Stimulated activated CD8-positive, alpha-beta memory T cell treated with anti-CD3 and anti-CD28 coated beads, Interleukin-4, amount 100 ng/mL, for 24 hours (primary cell): ENCODE measurements at regions not wholly inside any gene's neighbourhood (a gene's known extent, or its start where the extent isn't known, plus 50 kb on each side); places are given as distances from the start of the nearest gene placed in this dataset.

ENCODE experiments used
- DNase-seq: peaks from one replicate; pipeline ENCODE4 v3.0.0-alpha.2; 2020; ENCODE audit warnings: low read depth

DNA sequence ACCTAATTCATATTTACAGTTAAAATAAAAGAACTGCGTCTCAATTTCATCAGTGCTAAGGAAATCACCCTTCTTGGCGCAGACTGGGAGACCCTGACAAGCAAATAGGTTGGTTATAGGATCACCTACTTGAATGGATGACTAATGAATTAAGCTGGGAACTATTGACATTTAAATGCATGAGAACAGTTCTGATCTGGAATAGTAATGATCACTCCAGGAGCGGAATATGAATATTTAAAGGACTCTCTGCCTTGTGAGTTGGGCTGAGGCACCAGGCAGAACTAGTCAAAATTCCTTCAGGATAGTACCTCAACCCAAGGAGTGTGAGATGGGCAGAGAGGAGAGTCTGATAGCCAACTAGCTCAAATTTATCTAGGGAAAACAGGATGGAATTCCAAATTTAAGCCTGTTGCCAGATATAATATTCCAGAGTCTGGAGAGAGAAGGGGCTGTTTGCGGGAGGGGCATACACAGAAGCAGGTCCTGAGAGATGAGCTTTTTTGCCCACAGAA, 364.4 kb downstream of the CSNK1G3 start:
- DNase-seq = no peak

DNA sequence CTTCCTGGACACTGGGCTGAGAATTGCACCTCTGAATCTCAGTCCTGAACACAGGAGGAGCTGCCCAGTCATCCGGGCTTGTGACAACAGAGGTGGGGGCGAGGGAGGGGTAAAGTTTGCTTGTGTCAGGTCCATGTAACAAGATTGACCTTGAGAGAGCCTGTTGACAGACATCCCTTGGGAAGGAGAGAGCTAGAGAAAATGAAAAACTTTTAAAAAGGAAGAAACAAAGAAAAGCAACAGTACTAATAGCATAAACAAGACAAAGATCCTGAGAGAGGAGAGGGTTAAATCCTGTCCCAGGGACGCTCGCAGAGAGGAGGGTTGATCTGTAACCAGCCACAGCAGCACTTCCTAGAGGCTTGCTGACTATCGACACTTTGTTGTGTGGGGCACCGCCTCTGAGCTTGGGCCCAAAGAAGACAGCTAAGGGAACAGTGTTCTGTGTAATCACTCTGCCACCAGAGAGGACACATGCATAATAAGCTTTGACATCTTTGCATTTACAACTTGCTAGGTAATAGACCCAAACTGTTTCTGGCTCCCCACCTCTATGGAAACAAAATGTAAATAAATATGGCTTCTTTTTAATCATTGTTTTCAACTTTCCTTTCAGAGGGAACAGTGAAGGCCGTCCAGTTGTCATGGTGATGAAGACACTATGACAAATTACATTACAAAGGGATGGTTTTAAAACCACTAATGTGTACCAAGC, 363.7 kb downstream of the CSNK1G3 start:
- DNase-seq = no peak

DNA sequence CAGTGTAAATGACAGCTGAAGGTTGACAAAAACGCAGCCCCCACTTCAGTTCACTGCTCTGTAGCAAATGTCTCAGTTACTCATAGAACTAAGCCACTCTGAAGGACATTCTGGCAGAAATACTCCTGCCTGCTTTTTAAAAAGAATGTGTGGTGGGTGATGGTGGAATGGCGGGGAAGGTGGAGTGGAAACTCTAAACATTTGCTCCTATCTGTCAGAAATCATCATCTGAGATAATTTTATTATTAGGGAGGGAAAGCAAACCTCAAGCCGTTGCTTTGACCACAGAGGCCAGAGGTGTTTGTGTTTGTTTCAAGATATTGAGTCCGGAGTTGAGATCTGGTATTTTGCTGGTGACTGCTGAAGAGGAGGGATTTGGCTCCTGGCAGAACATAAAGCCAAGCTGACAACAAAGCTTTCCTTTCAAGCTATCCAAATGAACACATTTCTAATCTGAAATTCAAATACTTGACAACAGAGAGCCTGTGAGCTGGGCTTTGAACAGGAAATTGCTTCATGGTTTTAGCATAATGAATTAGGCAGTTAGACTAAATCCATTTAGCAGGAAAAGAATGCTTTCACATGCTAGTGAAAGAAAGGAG, 362.7 kb downstream of the CSNK1G3 start:
- no peak for DNase-seq

DNA sequence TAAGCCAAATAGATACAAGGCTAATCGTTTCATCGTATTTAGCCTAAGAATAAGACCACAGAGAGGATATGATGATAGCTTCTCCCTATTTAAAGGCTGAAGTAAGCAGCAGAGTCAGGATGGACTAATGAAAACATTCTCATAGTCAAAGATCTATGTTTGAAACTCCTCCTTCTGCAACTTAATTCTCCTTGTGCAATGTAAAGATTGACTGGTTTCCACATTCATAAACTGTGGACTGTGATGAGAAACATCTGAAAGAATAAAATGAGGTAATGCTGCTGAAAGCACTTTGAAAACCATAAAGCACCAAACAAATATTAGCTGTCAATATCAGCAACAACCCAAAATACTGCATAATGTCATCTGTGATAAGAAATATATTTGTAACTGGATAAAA, 361.9 kb downstream of the CSNK1G3 start:
- DNase-seq = no peak

DNA sequence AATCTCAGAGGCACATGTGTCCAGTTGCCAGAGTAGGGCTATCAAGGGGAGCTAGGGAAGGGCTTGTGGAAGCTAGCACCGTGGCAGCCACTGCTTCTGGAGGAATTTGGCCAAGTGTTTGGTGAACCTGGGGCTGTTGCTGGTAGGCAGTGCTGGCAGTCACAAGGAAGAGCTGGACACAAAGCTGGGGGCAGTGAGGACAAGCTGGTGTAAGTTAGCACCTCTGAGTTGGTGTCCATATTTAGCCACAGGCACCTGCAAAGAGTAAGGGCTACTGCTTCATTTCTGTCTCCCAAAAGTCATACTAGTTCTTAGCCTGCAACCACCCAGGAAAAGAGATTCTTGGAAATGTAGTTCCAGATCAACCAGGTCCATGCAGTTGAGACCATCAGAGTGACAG, 359.4 kb downstream of the CSNK1G3 start:
- no peak for DNase-seq

DNA sequence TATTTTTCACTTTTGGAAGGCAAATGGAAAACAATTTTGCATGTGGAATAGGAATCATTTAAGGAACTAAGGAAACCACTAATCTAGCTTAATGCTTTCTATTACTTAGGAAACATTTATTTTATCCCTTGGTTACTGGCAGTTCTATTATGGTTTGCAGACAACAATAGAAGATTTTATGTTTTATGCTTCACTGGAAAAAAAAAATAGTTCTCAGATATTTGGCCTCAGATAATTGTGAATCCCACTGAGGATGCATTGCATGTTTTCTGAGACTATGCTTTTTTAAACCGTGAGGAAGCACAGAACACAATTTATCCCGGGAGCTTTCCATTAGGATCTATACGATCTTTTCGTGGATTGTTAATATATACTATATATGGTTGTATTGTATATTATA, 356.9 kb downstream of the CSNK1G3 start:
- no peak for DNase-seq

DNA sequence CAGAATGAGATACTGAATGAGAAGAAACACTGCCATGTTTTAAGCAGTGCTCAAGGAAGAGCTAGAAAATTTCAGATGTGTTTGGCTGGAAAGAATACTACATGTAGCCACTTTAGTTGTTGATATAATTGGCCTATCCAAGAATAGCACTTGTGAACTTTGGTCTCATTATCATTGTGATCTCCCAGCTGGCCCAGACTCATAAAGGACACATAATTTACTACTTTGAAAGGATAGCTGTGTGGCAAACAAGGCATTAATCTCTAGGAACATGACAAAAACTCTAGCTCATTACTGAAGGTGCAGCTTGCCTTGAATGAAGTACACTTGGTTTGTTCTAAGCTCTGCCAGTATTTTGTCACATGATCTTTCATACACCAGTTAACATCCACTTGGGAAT, 356.3 kb downstream of the CSNK1G3 start:
- no peak for DNase-seq

DNA sequence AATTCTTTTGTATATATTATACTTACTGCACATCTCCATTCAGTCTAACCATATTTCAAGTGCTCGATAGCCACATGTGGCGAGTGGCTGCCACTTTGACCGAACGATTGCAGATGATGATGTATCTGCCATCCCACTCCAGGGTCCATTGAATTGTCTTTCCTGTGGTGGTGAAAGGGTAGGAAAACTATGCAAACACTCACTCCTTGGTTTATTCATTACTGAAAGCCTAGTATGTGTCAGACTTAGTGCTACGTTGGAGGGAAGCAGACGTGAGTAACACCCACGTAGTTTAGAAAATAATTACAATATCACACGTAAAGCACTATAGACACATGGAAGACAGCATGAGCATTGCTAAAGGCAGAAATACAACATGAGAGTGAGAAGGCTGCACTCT, 353.7 kb downstream of the CSNK1G3 start:
- DNase-seq = no peak

DNA sequence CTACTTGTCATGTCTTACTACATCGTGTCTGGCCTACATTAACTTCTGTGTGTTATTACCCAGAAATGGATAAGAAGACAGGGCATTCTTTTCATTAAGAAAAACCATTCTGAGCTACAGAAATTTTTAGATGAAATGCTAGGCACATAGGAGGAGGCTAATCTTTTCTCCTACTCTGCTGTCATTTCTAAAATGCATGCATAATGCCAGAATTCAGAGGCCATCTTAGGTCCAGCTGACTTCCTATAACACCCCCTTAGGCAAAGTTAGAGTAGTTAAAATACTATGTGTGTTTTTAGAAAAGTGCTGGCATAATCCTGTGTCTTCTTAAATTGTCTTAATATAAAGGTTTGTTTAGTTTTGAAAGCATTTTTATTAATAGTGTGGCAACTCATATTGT, 352.6 kb downstream of the CSNK1G3 start:
- DNase-seq = no peak

DNA sequence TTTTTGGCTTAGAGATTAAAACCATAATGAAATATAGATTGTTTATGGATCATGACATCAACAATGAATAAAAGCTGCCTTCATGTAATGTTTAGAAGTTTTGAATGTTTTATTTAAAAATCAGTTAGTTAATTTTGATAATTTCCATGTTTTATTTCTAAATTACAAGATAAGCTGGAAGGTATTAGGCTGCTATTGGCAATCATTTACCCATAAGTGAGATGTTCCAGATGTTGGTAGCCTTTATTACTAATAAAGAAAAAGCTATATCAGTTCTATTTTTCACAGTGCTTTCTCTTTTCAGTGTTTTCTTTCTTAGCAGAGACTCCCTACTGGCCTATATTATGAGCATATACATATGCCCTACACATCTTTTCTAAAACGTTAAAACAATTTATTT, 347.0 kb downstream of the CSNK1G3 start:
- DNase-seq = no peak

DNA sequence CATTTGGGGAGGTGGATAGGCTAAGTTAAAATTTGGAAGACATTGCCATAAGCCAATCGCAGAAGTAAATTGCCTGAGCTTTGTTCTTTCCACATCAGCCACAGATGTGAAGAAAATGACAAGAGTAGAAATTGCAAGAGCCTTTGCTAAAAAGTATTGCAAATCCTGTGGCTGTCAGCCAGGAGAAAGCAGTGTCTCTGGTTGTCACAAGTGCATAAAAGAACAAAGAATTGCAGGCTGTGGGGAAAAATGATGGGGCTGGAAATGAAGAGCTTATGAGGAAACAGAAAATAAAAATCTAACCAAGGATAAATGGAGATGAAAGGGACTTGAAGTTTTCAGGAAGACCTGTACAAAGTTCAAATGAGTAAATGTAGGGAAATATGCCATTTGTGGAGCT, 344.8 kb downstream of the CSNK1G3 start:
- DNase-seq = no peak

DNA sequence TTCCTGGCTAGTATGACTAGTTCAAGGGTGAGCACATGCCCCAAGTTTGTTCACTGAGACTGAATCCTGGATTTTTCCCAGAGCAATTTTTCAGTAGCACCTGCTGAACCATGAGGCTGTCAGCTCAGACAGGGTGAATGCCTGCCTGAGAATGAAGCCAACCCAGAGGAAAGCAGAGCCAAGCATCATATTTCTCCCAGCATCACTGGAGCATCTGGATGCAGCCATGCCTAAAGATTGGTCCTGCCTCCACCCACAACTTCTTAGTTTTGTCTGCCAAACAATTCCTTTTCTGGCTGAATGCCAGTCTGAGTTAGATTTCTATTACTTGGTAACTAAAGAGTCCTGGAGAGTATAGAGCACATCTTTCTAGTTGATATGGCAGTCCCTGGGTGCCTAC, 343.6 kb downstream of the CSNK1G3 start:
- no peak for DNase-seq

DNA sequence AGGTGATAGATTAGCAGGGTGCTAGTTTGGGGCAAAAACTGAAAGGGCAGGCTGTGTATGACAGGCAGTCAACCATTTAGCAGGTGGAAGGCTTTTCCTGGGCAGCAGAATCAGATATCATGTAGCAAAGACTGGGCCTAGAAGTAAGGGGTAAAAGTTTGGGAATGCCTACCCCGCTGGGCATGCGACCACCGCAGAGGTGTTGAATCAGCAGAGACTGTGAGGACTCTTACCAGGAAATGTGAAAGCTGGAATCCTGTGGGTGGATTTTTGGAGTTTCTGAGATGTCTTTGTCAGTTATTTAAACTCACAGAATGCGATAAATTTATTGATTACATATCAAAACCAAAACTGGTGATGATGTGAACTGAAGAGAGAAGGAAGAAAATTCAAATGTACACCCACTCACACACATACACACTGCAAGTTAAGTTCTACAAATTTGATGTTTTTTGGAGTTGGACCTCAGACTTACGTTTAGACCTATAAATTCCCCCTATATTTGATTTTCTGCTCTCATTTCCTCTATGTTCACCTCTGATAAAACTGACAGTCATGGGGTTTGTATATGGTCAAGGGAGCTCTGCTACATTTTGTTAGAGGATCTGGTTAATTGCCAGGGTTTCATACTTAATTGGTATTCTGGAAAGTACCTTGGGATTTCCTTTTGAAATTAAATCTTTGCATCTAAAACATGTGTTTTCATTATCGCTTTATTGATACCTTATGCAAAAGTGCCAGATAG, 333.6 kb downstream of the CSNK1G3 start:
- DNase-seq = no peak

DNA sequence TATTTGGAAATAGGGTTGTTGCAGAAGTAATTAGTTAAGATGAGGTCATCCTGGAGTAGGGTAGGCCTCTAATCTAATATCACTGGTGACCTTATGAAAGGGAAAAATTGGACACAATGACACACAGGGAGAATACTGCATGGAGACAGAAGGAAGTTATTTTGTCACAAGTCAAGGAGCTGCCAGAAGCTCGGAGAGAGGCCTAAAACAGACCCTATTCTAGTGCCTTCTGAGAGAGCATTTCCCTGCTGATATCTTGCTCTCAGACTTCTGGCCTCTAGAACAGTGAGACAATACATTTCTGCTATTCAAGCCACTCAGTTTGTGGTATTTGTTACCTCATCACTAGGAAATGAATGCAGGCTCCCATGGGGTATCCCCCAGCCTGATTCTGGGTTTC, 332.9 kb downstream of the CSNK1G3 start:
- DNase-seq = no peak

DNA sequence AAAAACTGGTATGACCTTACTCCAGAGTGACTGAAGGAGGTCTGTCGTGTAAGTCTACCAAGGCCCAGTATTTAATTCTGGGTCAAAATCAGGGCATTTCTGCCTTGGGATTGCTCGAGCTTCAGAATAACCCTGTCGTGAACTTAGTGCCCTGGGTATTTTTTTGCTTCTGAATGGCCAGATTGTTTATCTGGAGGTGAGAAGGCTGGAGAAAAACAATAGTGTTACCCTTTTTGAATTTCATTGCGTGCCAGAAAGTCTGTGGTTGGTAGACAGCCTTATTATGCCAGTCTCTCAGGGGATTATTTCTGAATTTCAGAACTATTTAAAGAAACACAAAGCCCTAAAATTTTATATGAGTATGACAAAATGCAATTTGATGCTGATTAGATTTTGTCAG, 323.4 kb downstream of the CSNK1G3 start:
- DNase-seq = no peak

DNA sequence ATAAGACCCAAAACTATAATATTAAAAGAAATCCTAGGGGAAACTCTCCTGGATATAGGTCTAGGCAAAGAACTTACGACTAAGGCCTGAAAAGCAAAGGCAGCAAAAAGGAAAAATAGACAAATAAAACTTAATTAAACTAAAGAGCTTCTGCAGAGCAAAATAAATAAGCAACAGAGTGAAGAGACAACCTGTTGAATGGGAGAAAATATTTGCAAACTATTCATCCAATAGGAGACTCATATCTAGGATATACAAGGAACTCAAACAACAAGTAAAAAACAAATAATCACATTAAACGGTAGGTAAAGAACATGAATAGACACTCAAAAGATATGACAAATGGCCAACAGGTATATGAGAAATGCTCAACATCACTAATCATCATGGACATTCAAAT, 318.6 kb downstream of the CSNK1G3 start:
- DNase-seq = no peak

DNA sequence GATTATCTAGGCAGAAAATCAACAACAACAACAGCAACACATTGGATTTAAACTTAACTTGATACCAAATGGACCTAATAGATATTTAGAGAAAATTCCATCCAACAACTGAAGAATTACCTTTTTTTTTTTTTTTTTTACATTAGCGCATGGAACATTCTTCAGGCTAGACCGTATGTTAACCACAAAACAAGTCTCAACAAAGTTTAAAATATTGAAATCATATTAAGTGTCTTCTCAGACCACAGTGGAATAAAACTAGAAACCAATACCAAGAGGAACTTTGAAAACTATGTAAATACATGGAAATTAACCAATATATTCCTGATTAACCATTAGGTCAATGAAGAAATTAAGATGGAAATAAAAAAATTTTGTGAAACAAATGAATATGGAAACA, 315.8 kb downstream of the CSNK1G3 start:
- no peak for DNase-seq

DNA sequence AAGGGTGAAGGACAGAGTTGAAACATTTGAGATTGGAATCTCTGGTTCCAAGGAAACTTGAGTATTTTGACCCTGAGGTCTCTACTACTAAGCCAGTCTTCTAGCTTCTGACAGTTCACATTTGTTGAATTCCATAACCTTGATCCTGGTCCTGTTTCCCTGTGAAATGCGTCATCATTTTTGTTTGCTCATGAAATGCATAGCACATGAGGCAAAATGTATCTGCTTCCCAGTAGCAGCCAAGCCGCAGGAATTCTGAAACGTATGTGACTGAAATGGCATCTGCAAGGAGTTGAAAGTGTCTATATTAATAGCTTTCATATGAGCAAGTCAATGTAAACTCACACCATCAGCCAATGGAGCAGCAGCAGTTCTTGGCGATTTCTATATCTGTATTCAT, 307.9 kb downstream of the CSNK1G3 start:
- DNase-seq = no peak

DNA sequence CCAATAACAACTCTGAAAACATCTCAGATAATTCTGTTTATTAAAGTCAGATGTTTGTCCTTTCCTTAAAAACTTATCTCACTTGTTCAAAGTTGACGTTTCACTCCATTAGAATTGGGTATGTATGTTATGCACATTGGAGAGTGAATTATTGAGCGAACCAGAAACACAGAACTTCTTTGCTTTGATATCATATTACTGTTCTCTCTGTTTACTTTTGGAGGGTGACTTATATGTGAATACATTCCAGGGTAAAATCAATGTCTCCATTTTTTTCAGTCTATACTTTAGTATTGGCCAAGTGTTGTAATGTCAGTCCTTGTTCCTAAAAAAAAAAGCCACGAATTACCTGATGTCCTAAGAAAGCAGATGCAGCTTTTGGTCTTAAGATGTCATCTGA, 307.4 kb downstream of the CSNK1G3 start:
- DNase-seq = no peak

DNA sequence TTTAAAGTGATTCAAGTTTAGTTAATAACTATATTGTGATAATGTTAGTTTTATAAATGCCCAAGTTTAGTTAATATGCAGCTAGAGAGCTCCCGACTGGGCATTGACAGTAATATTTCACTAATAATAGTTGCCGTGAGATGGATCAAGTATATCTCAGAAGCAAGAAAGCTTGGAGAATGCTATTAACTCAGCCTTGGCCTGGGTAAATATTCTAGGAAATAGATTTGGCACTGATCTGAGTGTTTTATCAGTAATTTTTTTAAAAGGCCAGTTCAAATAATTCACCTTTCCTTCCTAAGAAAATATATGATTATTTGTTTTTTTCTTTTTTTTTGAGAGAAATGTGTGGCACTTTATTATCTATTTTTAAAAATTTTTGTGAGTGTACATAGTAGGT, 305.3 kb downstream of the CSNK1G3 start:
- DNase-seq = no peak

DNA sequence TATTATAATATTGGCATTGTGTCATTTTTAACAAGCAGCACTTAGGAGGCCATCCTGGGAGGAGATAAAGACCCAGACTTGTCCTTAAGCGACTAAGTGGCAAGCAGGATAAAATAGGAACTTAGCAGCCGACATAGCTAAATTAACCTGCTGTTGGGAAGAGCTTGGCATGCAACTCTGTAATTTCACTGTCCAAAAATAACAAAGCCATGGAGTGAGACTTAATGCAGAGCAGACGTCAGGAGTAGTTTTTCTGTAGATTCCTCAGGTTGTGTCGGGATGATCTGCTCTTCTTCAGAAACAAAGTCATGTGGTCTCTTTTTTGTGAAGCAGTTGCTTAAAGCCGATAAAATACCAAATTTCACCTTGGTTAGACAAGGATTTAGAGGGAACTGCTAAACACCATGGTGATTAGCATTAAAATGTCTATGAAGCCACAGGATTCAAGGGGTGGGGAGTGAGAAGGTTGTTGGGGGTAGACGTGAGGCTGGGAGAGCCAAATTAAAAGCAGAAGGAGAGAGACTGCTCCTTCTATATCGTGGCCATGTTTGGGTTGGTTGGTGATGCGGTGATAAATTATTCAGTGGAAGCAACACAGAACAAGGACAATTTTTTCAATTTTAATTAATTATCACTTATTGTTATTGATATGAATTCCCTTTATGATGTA, 303.0 kb downstream of the CSNK1G3 start:
- no peak for DNase-seq

DNA sequence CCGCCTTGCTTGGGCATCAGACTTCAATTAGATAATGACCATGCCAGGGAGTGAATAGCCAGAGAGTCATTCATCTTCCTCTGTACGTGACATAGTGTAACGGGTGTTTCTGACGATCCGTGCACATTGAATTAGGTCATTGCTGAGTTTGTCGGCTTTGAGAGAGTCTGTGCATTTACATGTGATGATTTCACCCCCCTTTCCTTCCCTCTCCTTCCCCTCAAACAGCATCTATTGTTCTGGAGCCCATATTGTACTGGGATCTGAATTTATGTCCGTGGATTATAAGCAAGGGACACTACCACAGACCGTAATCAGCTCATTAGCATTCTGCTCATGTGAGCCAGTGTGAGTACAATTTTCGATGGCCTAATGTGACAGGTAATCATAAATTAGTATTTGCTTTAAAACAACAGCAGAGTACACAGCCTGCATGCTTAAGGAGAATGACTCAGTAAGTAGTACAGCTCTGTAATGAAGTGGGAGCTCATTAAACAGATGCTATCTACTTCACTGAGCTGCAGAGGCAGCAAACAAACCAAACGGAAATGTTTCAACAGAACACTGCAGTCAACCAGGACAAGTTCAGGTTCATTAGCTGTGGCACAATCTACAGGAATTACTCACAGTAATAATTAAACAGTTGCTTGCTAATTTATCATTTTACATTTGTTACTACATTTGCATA, 302.1 kb downstream of the CSNK1G3 start:
- DNase-seq = no peak
